Psoas muscle (tissue), 7 donors: ENCODE measurements at regions not wholly inside any gene's neighbourhood (a gene's known extent, or its start where the extent isn't known, plus 50 kb on each side); places are given as distances from the start of the nearest gene placed in this dataset.

Experiments
- ATAC-seq, 4 donors: fragments of 200-7000 bp; cut with Tn5 transposase; one replicate each; pipeline ENCODE4 v1.9.1; 2020; ENCODE audit warnings: moderate library complexity in 3 of 4, mild to moderate bottlenecking in 2 of 4
- DNase-seq, 2 donors: peaks; one replicate each; pipeline ENCODE4 v3.0.0-alpha.2; 2020
- H3K27ac ChIP-seq: fragments of 200-600 bp; one replicate; pipeline ENCODE4 v1.8.0; 2022
- H3K27me3 ChIP-seq, 3 donors: fragments of 200-600 bp in 1 of 3; one replicate each; pipeline versions ENCODE4 v1.6.1 to v1.8.0; 2013 to 2022; ENCODE audit warnings: low read length in 2 of 3, mild to moderate bottlenecking in 2 of 3, moderate library complexity in 1 of 3; ENCODE audit not compliant: insufficient read depth in 3 of 3
- H3K36me3 ChIP-seq, 2 donors: fragments of 200-600 bp in 1 of 2; one replicate each; pipeline versions ENCODE4 v1.6.1 to v1.8.0; 2013 to 2022; ENCODE audit warnings: low read depth in 1 of 2, mild to moderate bottlenecking in 1 of 2, moderate library complexity in 1 of 2; ENCODE audit not compliant: insufficient read depth in 1 of 2
- H3K4me1 ChIP-seq: fragments of 200-600 bp; one replicate; pipeline ENCODE4 v1.8.0; 2022
- H3K4me3 ChIP-seq: fragments of 200-600 bp; one replicate; pipeline ENCODE4 v1.8.0; 2022; ENCODE audit warnings: mild to moderate bottlenecking
- H3K9me3 ChIP-seq: fragments of 200-600 bp; one replicate; pipeline ENCODE4 v1.8.0; 2022
- CTCF ChIP-seq: fragments of 200-600 bp; IDR thresholded peaks from one replicate; pipeline ENCODE4 v1.8.0; 2022; ENCODE audit warnings: antibody characterized with exemption
- WGBS, 3 donors: extraction: QIAGEN DNeasy Blood & Tissue Kit; methylation state at CpG; one replicate each; pipeline versions ENCODE4 v1.1.6 to v1.1.7; 2013; 5-methylcytosine and 5-hydroxymethylcytosine counted together
- intact Hi-C, 2 donors: fragments of 100-400 bp; cut with DNase I; formaldehyde crosslinking; loops; one replicate each; pipeline versions ENCODE4 v1.11.0 to v1.14.2; 2022
- donor health status: healthy with polysubstance abuse.
- donor health status: DM: no; HTN: no; CAD: no; lungs with moderate emphysema.
- donor health status: Bipolar disorder and iron deficiency.
- donor health status: healthy.
- donor health status: DM: yes; HTN: yes; CAD: no.
- donor health status: DM: no; HTN: no; CAD: no.
- donor health status: DM: yes; HTN: yes; CAD: no.

- no peak for ATAC-seq
- peaks cover 0 to 90% (median 38%) of the 10 kb centered on the region in 3 donors for H3K27me3 ChIP-seq
- WGBS, 3 donors: 62 to 69% (median 62%) methylated on average over 18 of the region's 18 CpGs
Observed at GRCh38 chr17:79219208-79219935, 144.7 kb downstream of the ENGASE start.

GRCh38 chr17:79218825-79219200 lies 144.2 kb downstream of the ENGASE start:
- H3K27ac ChIP-seq: no peak overlapping the region
- ATAC-seq (no peak), DNase-seq (no peak)
- H3K27me3 ChIP-seq: peaks cover 0 to 89% (median 35%) of the 10 kb centered on the region in 3 donors
- TF ChIP-seq CTCF: no peak
- no peak overlapping the region for H3K4me3 ChIP-seq
- intact Hi-C loops: no loop called here
- 78 to 93% (median 81%) methylated on average over 10 of the region's 10 CpGs for WGBS, 3 donors
- no peaks in the 10 kb centered on the region for H3K4me1 ChIP-seq
- H3K9me3 ChIP-seq: no peaks in the 10 kb centered on the region
- no peaks in the 10 kb centered on the region for H3K36me3 ChIP-seq

More at GRCh38 chr17:79219208-79219935, 144.7 kb downstream of the ENGASE start:
- Histone ChIP-seq H3K4me1 (no peaks in the 10 kb centered on the region), H3K9me3 (no peaks in the 10 kb centered on the region), H3K27ac (no peak overlapping the region), H3K36me3 (no peaks in the 10 kb centered on the region), H3K4me3 (no peak overlapping the region)
- intact Hi-C loops: no loop called here
- no peak for TF ChIP-seq CTCF
- DNase-seq: no peak

- no peak overlapping the region for H3K4me3 ChIP-seq
- H3K36me3 ChIP-seq: no peaks in the 10 kb centered on the region
- H3K27ac ChIP-seq: no peak overlapping the region
- no peaks in the 10 kb centered on the region for H3K9me3 ChIP-seq
- WGBS, 3 donors: 44 to 46% (median 45%) methylated on average over 19 of the region's 19 CpGs
- no peak for TF ChIP-seq CTCF
- DNase-seq: no peak
- intact Hi-C loops: no loop called here
- no peaks in the 10 kb centered on the region for H3K4me1 ChIP-seq
- peak in 1 of 4 donors; percentile 36 for ATAC-seq
- peaks cover 0 to 89% (median 35%) of the 10 kb centered on the region in 3 donors for H3K27me3 ChIP-seq
Observed at GRCh38 chr17:79218175-79218824, 143.7 kb downstream of the ENGASE start.

- no peak overlapping the region for H3K27ac ChIP-seq
- intact Hi-C loops: no loop called here
- DNase-seq: no peak
- no peaks in the 10 kb centered on the region for H3K9me3 ChIP-seq
- no peaks in the 10 kb centered on the region for H3K36me3 ChIP-seq
- no peak for TF ChIP-seq CTCF
- H3K27me3 ChIP-seq: peaks cover 0 to 86% (median 33%) of the 10 kb centered on the region in 3 donors
- no peak for ATAC-seq
- WGBS, 3 donors: 48 to 63% (median 55%) methylated on average over 12 of the region's 12 CpGs
- no peak overlapping the region for H3K4me3 ChIP-seq
- no peaks in the 10 kb centered on the region for H3K4me1 ChIP-seq
Observed at GRCh38 chr17:79217473-79218135, 143.0 kb downstream of the ENGASE start.
